HG02763 (cell line): ENCODE measurements at regions not wholly inside any gene's neighbourhood (a gene's known extent, or its start where the extent isn't known, plus 50 kb on each side); places are given as distances from the start of the nearest gene placed in this dataset.

Experiments used
- ATAC-seq: cut with Tn5 transposase; IDR thresholded peaks from one replicate; pipeline ENCODE4 v1.9.1; 2021; ENCODE audit warnings: mild to moderate bottlenecking, moderate library complexity; ENCODE audit not compliant: unreplicated experiment

GRCh38 chr13:43983373-43983772 is 103.7 kb downstream of the LACC1 start:
- ATAC-seq, result no peak

GRCh38 chr13:43984292-43984691 is 104.6 kb downstream of the LACC1 start:
- ATAC-seq, result no peak

- ATAC-seq, result no peak
These were observed 105.8 kb downstream of the LACC1 start for GRCh38 chr13:43985422-43986072.

- ATAC-seq, result no peak
These were observed 106.8 kb downstream of the LACC1 start for GRCh38 chr13:43986421-43986981.

- no peak for ATAC-seq
These were observed 108.6 kb downstream of the LACC1 start for GRCh38 chr13:43988302-43988701.

- ATAC-seq, result no peak
These were observed 110.3 kb downstream of the LACC1 start for GRCh38 chr13:43990021-43990420.

- no peak for ATAC-seq
These were observed 111.1 kb downstream of the LACC1 start for GRCh38 chr13:43990829-43991228.

- ATAC-seq, result no peak
These were observed 112.1 kb downstream of the LACC1 start for GRCh38 chr13:43991773-43992201.

- no peak for ATAC-seq
These were observed 112.5 kb downstream of the LACC1 start for GRCh38 chr13:43992211-43992610.

- no peak for ATAC-seq
These were observed 115.5 kb downstream of the LACC1 start for GRCh38 chr13:43994999-43995859.

- ATAC-seq, result no peak
These were observed 116.5 kb downstream of the LACC1 start for GRCh38 chr13:43996221-43996620.

GRCh38 chr13:44003481-44003880 is 123.8 kb downstream of the LACC1 start:
- ATAC-seq, result no peak

GRCh38 chr13:44004878-44005277 is 125.2 kb downstream of the LACC1 start:
- ATAC-seq, result no peak

GRCh38 chr13:44007451-44007850 is 127.7 kb downstream of the LACC1 start:
- no peak for ATAC-seq

- no peak for ATAC-seq
These were observed 131.3 kb downstream of the LACC1 start for GRCh38 chr13:44011036-44011435.

- ATAC-seq, result no peak
These were observed 133.4 kb downstream of the LACC1 start for GRCh38 chr13:44012910-44013757.

GRCh38 chr13:44013758-44014291 is 134.1 kb downstream of the LACC1 start:
- ATAC-seq, result no peak

GRCh38 chr13:44014501-44014900 is 134.8 kb downstream of the LACC1 start:
- no peak for ATAC-seq

- ATAC-seq, result no peak
These were observed 135.4 kb downstream of the LACC1 start for GRCh38 chr13:44015118-44015517.

- no peak for ATAC-seq
These were observed 136.1 kb downstream of the LACC1 start for GRCh38 chr13:44015811-44016210.
